BLaER1 (cell line): ENCODE measurements at regions not wholly inside any gene's neighbourhood (a gene's known extent, or its start where the extent isn't known, plus 50 kb on each side); places are given as distances from the start of the nearest gene placed in this dataset.

Source experiments
- H3K27ac ChIP-seq: shearing (Covaris generic); formaldehyde crosslinking; 2 replicates; pipeline ENCODE4 v1.8.1; 2022
- H3K27me3 ChIP-seq: shearing (Covaris generic); formaldehyde crosslinking; 2 replicates; pipeline ENCODE4 v1.8.1; 2022
- H3K36me3 ChIP-seq: shearing (Covaris generic); formaldehyde crosslinking; 2 replicates; pipeline ENCODE4 v1.8.1; 2022
- H3K4me1 ChIP-seq: shearing (Covaris generic); formaldehyde crosslinking; 2 replicates; pipeline ENCODE4 v1.8.1; 2022
- H3K4me2 ChIP-seq: shearing (Covaris generic); formaldehyde crosslinking; 2 replicates; pipeline ENCODE4 v1.8.1; 2022
- H3K4me3 ChIP-seq: shearing (Covaris generic); formaldehyde crosslinking; 2 replicates; pipeline ENCODE4 v1.8.1; 2022
- H3K9ac ChIP-seq: shearing (Covaris generic); formaldehyde crosslinking; 2 replicates; pipeline ENCODE4 v1.8.1; 2022
- H3K9me3 ChIP-seq: shearing (Covaris generic); formaldehyde crosslinking; 2 replicates; pipeline ENCODE4 v1.8.1; 2022
- H4K20me1 ChIP-seq: shearing (Covaris generic); formaldehyde crosslinking; 2 replicates; pipeline ENCODE4 v1.8.1; 2022
- Cebpa-rat ChIP-seq: shearing (Covaris generic); IDR thresholded peaks from 2 replicates; pipeline ENCODE4 v1.8.1; 2022

- Histone ChIP-seq H3K36me3 (no peaks in the 10 kb centered on the region), H3K27me3 (no peaks in the 10 kb centered on the region), H3K9me3 (no peaks in the 10 kb centered on the region), H3K9ac (no peak overlapping the region), H4K20me1 (no peaks in the 10 kb centered on the region), H3K4me1 (no peaks in the 10 kb centered on the region), H3K27ac (no peak overlapping the region), H3K4me2 (no peak overlapping the region), H3K4me3 (no peak overlapping the region)
- no peak for TF ChIP-seq Cebpa-rat
Observed at GRCh38 chr15:39530480-39531342, 50.2 kb upstream of the THBS1 start.
